GM21529 (cell line): ENCODE measurements at regions not wholly inside any gene's neighbourhood (a gene's known extent, or its start where the extent isn't known, plus 50 kb on each side); places are given as distances from the start of the nearest gene placed in this dataset.
"Not testable (repeated sequence)": the region's sequence is repeated elsewhere in the genome, so short reads cannot be mapped to it uniquely, and the experiment has no call there.

Experiments used
- ATAC-seq: cut with Tn5 transposase; IDR thresholded peaks from one replicate; pipeline ENCODE4 v1.9.1; 2021; ENCODE audit not compliant: unreplicated experiment

GRCh38 chr4:68720723-68721122 lies 50.3 kb upstream of the UGT2B15 start:
- not testable (repeated sequence) for ATAC-seq

GRCh38 chr4:68724426-68724825 lies 54.0 kb upstream of the UGT2B15 start:
- ATAC-seq: no peak

- ATAC-seq: no peak
Observed at GRCh38 chr4:68724922-68725321, 54.5 kb upstream of the UGT2B15 start.

GRCh38 chr4:68732653-68733466 lies 62.4 kb upstream of the UGT2B15 start:
- peak; percentile 84 for ATAC-seq

- ATAC-seq: peak; percentile 54
Observed at GRCh38 chr4:68734095-68734494, 63.6 kb upstream of the UGT2B15 start.

- no peak for ATAC-seq
Observed at GRCh38 chr4:68735106-68735505, 64.7 kb upstream of the UGT2B15 start.

GRCh38 chr4:68736813-68737212 lies 66.4 kb upstream of the UGT2B15 start:
- no peak for ATAC-seq

- no peak for ATAC-seq
Observed at GRCh38 chr4:68738036-68738435, 67.6 kb upstream of the UGT2B15 start.

- no peak for ATAC-seq
Observed at GRCh38 chr4:68744368-68744767, 71.4 kb upstream of the UGT2B10 start.

- ATAC-seq: no peak
Observed at GRCh38 chr4:68748181-68748991, 67.4 kb upstream of the UGT2B10 start.

- no peak for ATAC-seq
Observed at GRCh38 chr4:68750555-68750954, 65.2 kb upstream of the UGT2B10 start.

GRCh38 chr4:68751138-68751537 lies 64.7 kb upstream of the UGT2B10 start:
- ATAC-seq: no peak

- no peak for ATAC-seq
Observed at GRCh38 chr4:68765876-68766275, 49.9 kb upstream of the UGT2B10 start.
